ENCODE measurements at regions not wholly inside any gene's neighbourhood (a gene's known extent, or its start where the extent isn't known, plus 50 kb on each side); places are given as distances from the start of the nearest gene placed in this dataset.

DNA sequence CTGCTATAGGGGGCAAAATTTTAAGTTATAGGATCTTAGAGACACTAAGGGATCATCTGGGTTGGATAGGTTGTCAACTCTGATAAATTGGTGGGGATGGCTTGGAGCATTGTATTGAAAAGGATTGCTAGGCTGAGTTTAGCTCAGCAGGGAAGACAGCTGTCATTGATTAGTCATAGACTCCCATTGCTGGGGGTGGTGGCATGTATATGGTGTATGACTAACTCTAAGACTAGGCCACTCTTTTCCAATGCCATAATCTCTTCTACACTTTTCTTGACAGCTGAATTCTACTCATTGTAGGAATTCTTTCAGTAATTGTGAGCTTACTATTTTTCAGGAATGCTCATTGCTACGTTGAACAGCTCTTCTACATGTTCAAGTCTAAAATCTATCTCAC lies 81.3 kb upstream of the PELI1 start:
- Histone ChIP-seq H3K9me3 (no peaks in the 10 kb centered on the region), H3K27ac (no peak overlapping the region), H3K36me3 (no peaks in the 10 kb centered on the region), H3K4me3 (no peak overlapping the region), H3K27me3 (no peaks in the 10 kb centered on the region), H3K4me1 (peaks cover 0 to 7% of the 10 kb centered on the region in 2 donors)
- TF ChIP-seq, protein P1, sequence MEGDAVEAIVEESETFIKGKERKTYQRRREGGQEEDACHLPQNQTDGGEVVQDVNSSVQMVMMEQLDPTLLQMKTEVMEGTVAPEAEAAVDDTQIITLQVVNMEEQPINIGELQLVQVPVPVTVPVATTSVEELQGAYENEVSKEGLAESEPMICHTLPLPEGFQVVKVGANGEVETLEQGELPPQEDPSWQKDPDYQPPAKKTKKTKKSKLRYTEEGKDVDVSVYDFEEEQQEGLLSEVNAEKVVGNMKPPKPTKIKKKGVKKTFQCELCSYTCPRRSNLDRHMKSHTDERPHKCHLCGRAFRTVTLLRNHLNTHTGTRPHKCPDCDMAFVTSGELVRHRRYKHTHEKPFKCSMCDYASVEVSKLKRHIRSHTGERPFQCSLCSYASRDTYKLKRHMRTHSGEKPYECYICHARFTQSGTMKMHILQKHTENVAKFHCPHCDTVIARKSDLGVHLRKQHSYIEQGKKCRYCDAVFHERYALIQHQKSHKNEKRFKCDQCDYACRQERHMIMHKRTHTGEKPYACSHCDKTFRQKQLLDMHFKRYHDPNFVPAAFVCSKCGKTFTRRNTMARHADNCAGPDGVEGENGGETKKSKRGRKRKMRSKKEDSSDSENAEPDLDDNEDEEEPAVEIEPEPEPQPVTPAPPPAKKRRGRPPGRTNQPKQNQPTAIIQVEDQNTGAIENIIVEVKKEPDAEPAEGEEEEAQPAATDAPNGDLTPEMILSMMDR (IDR thresholded peaks at IDR 0.05) = no peak
- DNase-seq (ENCODE audit: low spot score in 2 of 2) = no peak
- intact Hi-C loops (cut with DNase I) = loop anchor here (5.0 kb wide), 1 partner anchor 87 kb away; no protein-coding TSS in a partner anchor

- H3K4me3 ChIP-seq = no peak overlapping the region
- H3K27me3 ChIP-seq = no peaks in the 10 kb centered on the region
- peaks cover 0 to 7% of the 10 kb centered on the region in 2 donors for H3K4me1 ChIP-seq
- no peaks in the 10 kb centered on the region for H3K36me3 ChIP-seq
- H3K27ac ChIP-seq = no peak overlapping the region
- TF ChIP-seq, protein P1 (IDR thresholded peaks at IDR 0.05) = no peak
- H3K9me3 ChIP-seq = no peaks in the 10 kb centered on the region
- intact Hi-C loops (cut with DNase I) = loop anchor here (5.0 kb wide), 1 partner anchor 86 kb away; no protein-coding TSS in a partner anchor
- DNase-seq (ENCODE audit: low spot score in 2 of 2) = no peak
Measured at GRCh38 chr2:64226611-64227010, 82.4 kb upstream of the PELI1 start.

DNA sequence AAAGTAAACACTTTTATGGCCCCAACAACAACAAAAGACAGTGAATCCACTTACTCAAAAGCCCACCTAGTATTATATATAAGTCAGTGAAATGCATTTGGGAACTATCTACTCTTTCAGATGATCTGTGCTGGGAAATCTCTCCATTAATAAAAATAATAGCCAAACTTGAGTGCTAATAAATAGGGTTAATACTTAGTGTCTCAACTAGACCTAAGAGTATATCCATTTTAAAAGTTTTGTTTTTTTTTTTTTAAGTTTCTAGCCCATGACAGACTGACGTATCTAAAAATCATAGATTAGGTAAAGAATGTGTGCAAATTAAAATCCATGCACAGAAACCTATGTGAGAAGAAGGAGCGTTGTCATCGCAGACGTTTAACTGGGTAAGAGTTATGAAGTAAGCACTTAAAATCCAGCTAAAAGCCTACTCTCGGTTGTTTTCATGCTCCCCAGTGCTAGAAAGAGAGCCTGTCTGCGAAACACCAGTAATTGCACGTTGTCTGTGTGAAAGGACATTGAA lies 83.4 kb upstream of the PELI1 start:
- peaks cover 0 to 7% of the 10 kb centered on the region in 2 donors for H3K4me1 ChIP-seq
- no peaks in the 10 kb centered on the region for H3K9me3 ChIP-seq
- H3K4me3 ChIP-seq = peak overlapping the region; percentile 54 to 64
- H3K36me3 ChIP-seq = no peaks in the 10 kb centered on the region
- no peaks in the 10 kb centered on the region for H3K27me3 ChIP-seq
- TF ChIP-seq, protein P1 (IDR thresholded peaks at IDR 0.05) = no peak
- no peak for DNase-seq (ENCODE audit: low spot score in 2 of 2)
- intact Hi-C loops (cut with DNase I) = loop anchor here (5.0 kb wide), 1 partner anchor 85 kb away; no protein-coding TSS in a partner anchor
- peak overlapping the region; percentile 22 to 35 for H3K27ac ChIP-seq

- intact Hi-C loops (cut with DNase I) = loop anchor here (5.0 kb wide), 1 partner anchor 84 kb away; no protein-coding TSS in a partner anchor
- DNase-seq (ENCODE audit: low spot score in 2 of 2) = peak; percentile 30 to 87
- peak overlapping the region; percentile 22 to 35 for H3K27ac ChIP-seq
- no peaks in the 10 kb centered on the region for H3K9me3 ChIP-seq
- TF ChIP-seq, protein P1 (IDR thresholded peaks at IDR 0.05) = no peak
- H3K4me1 ChIP-seq = peaks cover 0 to 7% of the 10 kb centered on the region in 2 donors
- H3K36me3 ChIP-seq = no peaks in the 10 kb centered on the region
- H3K4me3 ChIP-seq = peak overlapping the region; percentile 54 to 64
- no peaks in the 10 kb centered on the region for H3K27me3 ChIP-seq
Measured at GRCh38 chr2:64228126-64228678, 84.0 kb upstream of the PELI1 start.

DNA sequence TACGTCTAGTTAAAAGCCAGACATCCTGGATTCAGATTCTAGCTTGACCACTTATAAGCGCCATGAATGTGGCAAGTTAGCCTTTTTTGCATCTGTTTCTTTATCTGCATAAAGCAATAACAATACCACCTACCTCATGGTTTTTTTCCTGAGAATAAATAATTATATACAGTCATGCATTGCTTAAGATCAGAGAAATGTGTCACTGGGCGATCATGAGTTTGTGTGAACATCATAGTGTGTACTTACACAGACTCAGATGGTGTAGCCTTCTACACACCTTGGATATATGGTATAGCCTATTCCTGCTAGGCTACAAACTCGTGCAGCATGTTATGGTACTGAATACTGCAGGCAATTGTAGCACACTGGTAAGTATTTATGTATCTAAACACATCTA lies 84.7 kb upstream of the PELI1 start:
- Histone ChIP-seq H3K27me3 (no peaks in the 10 kb centered on the region), H3K4me1 (peaks cover 0 to 7% of the 10 kb centered on the region in 2 donors), H3K4me3 (peak overlapping the region in 1 of 2 donors; percentile 54), H3K36me3 (no peaks in the 10 kb centered on the region), H3K9me3 (no peaks in the 10 kb centered on the region), H3K27ac (no peak overlapping the region)
- TF ChIP-seq, protein P1 (IDR thresholded peaks at IDR 0.05) = no peak
- no peak for DNase-seq (ENCODE audit: low spot score in 2 of 2)
- intact Hi-C loops (cut with DNase I) = loop anchor here (5.0 kb wide), 1 partner anchor 83 kb away; no protein-coding TSS in a partner anchor
